Heart right ventricle (tissue), 16 donors: ENCODE measurements at regions not wholly inside any gene's neighbourhood (a gene's known extent, or its start where the extent isn't known, plus 50 kb on each side); places are given as distances from the start of the nearest gene placed in this dataset.

Experiments
- ATAC-seq, 8 donors: fragments of 200-7000 bp; cut with Tn5 transposase; one replicate each; pipeline ENCODE4 v1.9.1; 2020; ENCODE audit warnings: mild to moderate bottlenecking in 8 of 8, moderate library complexity in 8 of 8, moderate number of reproducible peaks in 1 of 8
- DNase-seq, 2 donors: peaks; one replicate each; pipeline ENCODE4 v3.0.0-alpha.2; 2020
- H3K27ac ChIP-seq, 10 donors: fragments of 200-600 bp; sonication (generic) in 2 of 10; one replicate each; pipeline versions ENCODE4 v1.5.0 to v1.8.0; 2020 to 2022; ENCODE audit warnings: mild to moderate bottlenecking in 3 of 10
- H3K27me3 ChIP-seq, 7 donors: fragments of 200-600 bp; one replicate each; pipeline ENCODE4 v1.8.0; 2021 to 2022; ENCODE audit warnings: mild to moderate bottlenecking in 2 of 7
- H3K36me3 ChIP-seq, 9 donors: fragments of 200-600 bp; sonication (generic) in 1 of 9; one replicate each; pipeline versions ENCODE4 v1.5.0 to v1.8.0; 2020 to 2022; ENCODE audit warnings: mild to moderate bottlenecking in 2 of 9
- H3K4me1 ChIP-seq, 9 donors: fragments of 200-600 bp; sonication (generic) in 1 of 9; one replicate each; pipeline versions ENCODE4 v1.5.0 to v1.8.0; 2020 to 2022; ENCODE audit warnings: mild to moderate bottlenecking in 4 of 9
- H3K4me3 ChIP-seq, 10 donors: fragments of 200-600 bp; sonication (generic) in 2 of 10; one replicate each; pipeline versions ENCODE4 v1.5.0 to v1.8.0; 2020 to 2022; ENCODE audit warnings: mild to moderate bottlenecking in 7 of 10, moderate library complexity in 2 of 10
- H3K9me3 ChIP-seq, 11 donors: fragments of 200-600 bp in 10 of 11; sonication (generic) in 2 of 11; one replicate each; pipeline versions ENCODE4 v1.5.0 to v1.8.0; 2013 to 2022; ENCODE audit warnings: mild to moderate bottlenecking in 2 of 11, control low read depth in 1 of 11, moderate library complexity in 1 of 11
- CTCF ChIP-seq, 9 donors: fragments of 200-600 bp; sonication (generic) in 2 of 9; IDR thresholded peaks; one replicate each; pipeline versions ENCODE4 v1.5.0 to v1.8.0; 2021 to 2022; ENCODE audit warnings: antibody characterized with exemption in 9 of 9, mild to moderate bottlenecking in 5 of 9, moderate library complexity in 1 of 9
- WGBS, 2 donors: extraction: QIAGEN DNeasy Blood & Tissue Kit; methylation state at CpG; one replicate each; pipeline ENCODE4 v1.1.7; 2013; ENCODE audit warnings: inconsistent platforms in 1 of 2; 5-methylcytosine and 5-hydroxymethylcytosine counted together
- intact Hi-C, 10 donors: fragments of 100-400 bp; cut with DNase I; formaldehyde crosslinking; loops; one replicate each; pipeline versions ENCODE4 v1.11.1 to v1.14.2; 2022
- donor health status: Arrhythmogenic right ventricular cardiomyopathy.
- donor health status: ischemic (EF 13 %, LVEDD 7.1; RV severe dilation, severe dysfunction).
- donor health status: healthy with polysubstance abuse.
- donor health status: DM: no; HTN: yes; CAD: no.
- donor health status: DM: no; HTN: no; CAD: no.
- donor health status: ischemic (EF 25% LVEDD 6.9; RV normal size, moderate dysfunction).
- donor health status: ischemic (EF 25% LVEDD 5.7; RV mildly dilated, moderate dysfunction).
- donor health status: healthy.
- donor health status: DM: yes; HTN: yes; CAD: no.
- donor health status: Ischemic cardiomyopathy.
- donor health status: ischemic (EF 35%, LVEDD 5.7; RV mildly dilated, moderate dysfunction).
- donor health status: nonischemic (EF 11% LVEDD 7.7; RV severe dilation, severe dysfunction).
- donor health status: DM: yes; HTN: yes; CAD: no.
- donor health status: PGD.
- donor health status: ischemic (EF 29% LVEDD 5.4; RV normal size, mild dysfunction).
- donor health status: nonischemic (EF 23%, LVEDD 6.1; RV moderate dilation, normal function).

- intact Hi-C loops: no loop called here
- Histone ChIP-seq H3K36me3 (no peaks in the 10 kb centered on the region), H3K4me1 (no peaks in the 10 kb centered on the region), H3K4me3 (no peak overlapping the region), H3K27me3 (peaks cover 0 to 4% (median 0%) of the 10 kb centered on the region in 7 donors), H3K27ac (no peak overlapping the region), H3K9me3 (peaks cover 0 to 5% (median 0%) of the 10 kb centered on the region in 11 donors)
- DNase-seq (no peak), ATAC-seq (no peak)
- no peak for TF ChIP-seq CTCF (IDR thresholded peaks at IDR 0.05)
- 79 to 81% methylated on average over 23 of the region's 23 CpGs for WGBS, 2 donors
Measured at GRCh38 chr5:6228257-6229250, 149.8 kb downstream of the MED10 start.

- 64 to 69% methylated on average over 7 of the region's 7 CpGs for WGBS, 2 donors
- intact Hi-C loops: no loop called here
- ATAC-seq (no peak), DNase-seq (no peak)
- H3K36me3 ChIP-seq: no peaks in the 10 kb centered on the region
- no peak overlapping the region for H3K27ac ChIP-seq
- no peak overlapping the region for H3K4me3 ChIP-seq
- peaks cover 0 to 8% (median 0%) of the 10 kb centered on the region in 7 donors for H3K27me3 ChIP-seq
- no peak for TF ChIP-seq CTCF (IDR thresholded peaks at IDR 0.05)
- peaks cover 0 to 8% (median 0%) of the 10 kb centered on the region in 11 donors for H3K9me3 ChIP-seq
- H3K4me1 ChIP-seq: no peaks in the 10 kb centered on the region
Measured at GRCh38 chr5:6225121-6225607, 153.2 kb downstream of the MED10 start.

GRCh38 chr5:6224406-6224805 lies 153.9 kb downstream of the MED10 start:
- DNase-seq (no peak), ATAC-seq (no peak)
- no peak for TF ChIP-seq CTCF (IDR thresholded peaks at IDR 0.05)
- Histone ChIP-seq H3K27ac (no peak overlapping the region), H3K4me1 (no peaks in the 10 kb centered on the region), H3K4me3 (no peak overlapping the region), H3K9me3 (peaks cover 0 to 8% (median 0%) of the 10 kb centered on the region in 11 donors), H3K27me3 (peaks cover 0 to 8% (median 0%) of the 10 kb centered on the region in 7 donors), H3K36me3 (no peaks in the 10 kb centered on the region)
- intact Hi-C loops: no loop called here
- 81 to 86% methylated on average over 5 of the region's 5 CpGs for WGBS, 2 donors

GRCh38 chr5:6222899-6223298 lies 155.4 kb downstream of the MED10 start:
- Histone ChIP-seq H3K4me3 (no peak overlapping the region), H3K27me3 (peaks cover 0 to 8% (median 0%) of the 10 kb centered on the region in 7 donors), H3K9me3 (peaks cover 0 to 8% (median 0%) of the 10 kb centered on the region in 11 donors), H3K4me1 (no peaks in the 10 kb centered on the region), H3K36me3 (no peaks in the 10 kb centered on the region), H3K27ac (no peak overlapping the region)
- no peak for ATAC-seq
- DNase-seq: no peak
- intact Hi-C loops: no loop called here
- TF ChIP-seq CTCF (IDR thresholded peaks at IDR 0.05): no peak
- 88% methylated on average over 2 of the region's 2 CpGs for WGBS, 2 donors
